Left ventricle myocardium superior (tissue), 1 donor: ENCODE measurements at regions not wholly inside any gene's neighbourhood (a gene's known extent, or its start where the extent isn't known, plus 50 kb on each side); places are given as distances from the start of the nearest gene placed in this dataset.
"Not testable (repeated sequence)": the region's sequence is repeated elsewhere in the genome, so short reads cannot be mapped to it uniquely, and the experiment has no call there.

Source experiments
- ATAC-seq: fragments of 200-7000 bp; cut with Tn5 transposase; one replicate; pipeline ENCODE4 v1.9.1; 2020; ENCODE audit warnings: mild to moderate bottlenecking, moderate library complexity
- DNase-seq: peaks from one replicate; pipeline ENCODE4 v3.0.0-alpha.2; 2020
- intact Hi-C: fragments of 100-400 bp; cut with micrococcal nuclease; formaldehyde crosslinking; loops from one replicate; pipeline ENCODE4 v1.11.0; 2022
- donor health status: DM: no; HTN: yes; CAD: no; lungs with severe emphysema.

- no peak for DNase-seq
- intact Hi-C loops: no loop called here
- ATAC-seq: no peak
These were observed 72.2 kb downstream of the CRLF2 start for GRCh38 chrX:1140236-1140681.

- no peak for ATAC-seq
These were observed 73.3 kb downstream of the CRLF2 start for GRCh38 chrX:1139185-1139500.

GRCh38 chrX:1138476-1139184, 73.8 kb downstream of the CRLF2 start:
- ATAC-seq: no peak
- intact Hi-C loops: no loop called here

More at GRCh38 chrX:1139185-1139500, 73.3 kb downstream of the CRLF2 start:
- no peak for DNase-seq
- intact Hi-C loops: no loop called here

GRCh38 chrX:1137531-1137930, 74.9 kb downstream of the CRLF2 start:
- DNase-seq: no peak
- intact Hi-C loops: no loop called here
- ATAC-seq: no peak

More at GRCh38 chrX:1138476-1139184, 73.8 kb downstream of the CRLF2 start:
- DNase-seq: no peak

GRCh38 chrX:1136582-1136981, 75.9 kb downstream of the CRLF2 start:
- intact Hi-C loops, DNase-seq, ATAC-seq: not testable (repeated sequence)

- intact Hi-C loops: no loop called here
- DNase-seq (no peak), ATAC-seq (no peak)
These were observed 77.5 kb downstream of the CRLF2 start for GRCh38 chrX:1134976-1135375.

GRCh38 chrX:1134156-1134555, 78.3 kb downstream of the CRLF2 start:
- ATAC-seq: no peak
- intact Hi-C loops: no loop called here
- DNase-seq: no peak

- DNase-seq (no peak), ATAC-seq (no peak)
- intact Hi-C loops: no loop called here
These were observed 85.7 kb downstream of the CRLF2 start for GRCh38 chrX:1126738-1127137.

- DNase-seq: no peak
- no peak for ATAC-seq
- intact Hi-C loops: no loop called here
These were observed 87.9 kb downstream of the CRLF2 start for GRCh38 chrX:1124531-1124930.

GRCh38 chrX:1122851-1123250, 89.6 kb downstream of the CRLF2 start:
- ATAC-seq, intact Hi-C loops, DNase-seq: not testable (repeated sequence)

- DNase-seq (no peak), ATAC-seq (no peak)
- intact Hi-C loops: no loop called here
These were observed 93.2 kb downstream of the CRLF2 start for GRCh38 chrX:1119275-1119674.

- intact Hi-C loops: no loop called here
- DNase-seq: no peak
- ATAC-seq: no peak
These were observed 93.8 kb downstream of the CRLF2 start for GRCh38 chrX:1118572-1119199.

GRCh38 chrX:1115411-1115810, 97.0 kb downstream of the CRLF2 start:
- intact Hi-C loops, ATAC-seq, DNase-seq: not testable (repeated sequence)

GRCh38 chrX:1112321-1112720, 100.1 kb downstream of the CRLF2 start:
- intact Hi-C loops: no loop called here
- DNase-seq (no peak), ATAC-seq (no peak)

GRCh38 chrX:1111601-1112300, 100.7 kb downstream of the CRLF2 start:
- intact Hi-C loops: no loop called here
- ATAC-seq: no peak
- no peak for DNase-seq

GRCh38 chrX:1109580-1110119, 102.8 kb downstream of the CRLF2 start:
- ATAC-seq: no peak
- intact Hi-C loops: no loop called here
- no peak for DNase-seq

GRCh38 chrX:1108501-1109445, 103.7 kb downstream of the CRLF2 start:
- ATAC-seq (no peak), DNase-seq (no peak)
- intact Hi-C loops: no loop called here

GRCh38 chrX:1106478-1107210, 105.8 kb downstream of the CRLF2 start:
- DNase-seq (no peak), ATAC-seq (no peak)
- intact Hi-C loops: no loop called here
